ENCODE measurements at regions not wholly inside any gene's neighbourhood (a gene's known extent, or its start where the extent isn't known, plus 50 kb on each side); places are given as distances from the start of the nearest gene placed in this dataset.

GRCh38 chr17:33895491-33895890 is 359.6 kb upstream of the CCL2 start:
- 57 to 71% (median 70%) methylated on average over 3 of the region's 3 CpGs for WGBS, 4 donors
- intact Hi-C loops (cut with DNase I) = no loop called here

DNA sequence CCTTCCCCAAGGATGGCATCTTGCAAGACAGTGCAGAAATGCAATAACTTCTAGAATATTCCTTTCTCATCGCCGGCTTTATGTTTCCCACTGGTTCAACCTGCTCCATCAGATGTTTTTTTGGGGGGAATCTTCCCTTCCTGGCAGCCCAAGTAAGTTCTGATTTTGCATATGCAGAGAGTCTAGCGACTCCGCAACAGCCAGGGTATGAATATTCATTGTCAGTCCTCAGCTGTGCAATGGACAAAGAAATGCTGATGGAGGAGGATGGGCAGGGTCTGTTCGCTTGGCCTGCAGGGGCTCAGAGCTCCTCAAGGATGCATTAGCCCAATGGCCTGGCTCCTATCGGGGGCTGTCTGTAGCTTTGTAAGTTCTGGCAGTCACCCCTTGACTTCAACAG is 358.8 kb upstream of the CCL2 start:
- TF ChIP-seq POLR2A (IDR thresholded peaks at IDR 0.05) (no peak), CTCF (IDR thresholded peaks at IDR 0.05) (no peak)
- no peak for DNase-seq
- Histone ChIP-seq H3K36me3 (replicated peaks in 1 of 2) (no peaks in the 10 kb centered on the region), H3K27me3 (no peaks in the 10 kb centered on the region), H3K4me1 (replicated peaks in 1 of 2) (no peaks in the 10 kb centered on the region), H3K9me3 (replicated peaks in 1 of 3) (no peaks in the 10 kb centered on the region), H3K27ac (no peak overlapping the region), H3K4me3 (no peak overlapping the region)
- WGBS, 4 donors = 59 to 67% (median 66%) methylated on average over 6 of the region's 6 CpGs
- intact Hi-C loops (cut with DNase I) = no loop called here

More at GRCh38 chr17:33895491-33895890, 359.6 kb upstream of the CCL2 start:
- H3K27me3 ChIP-seq = no peaks in the 10 kb centered on the region
- no peak for TF ChIP-seq POLR2A (IDR thresholded peaks at IDR 0.05)
- no peak for TF ChIP-seq CTCF (IDR thresholded peaks at IDR 0.05)
- H3K9me3 ChIP-seq (replicated peaks in 1 of 3) = no peaks in the 10 kb centered on the region
- no peaks in the 10 kb centered on the region for H3K4me1 ChIP-seq (replicated peaks in 1 of 2)
- no peak overlapping the region for H3K4me3 ChIP-seq
- DNase-seq = no peak
- H3K27ac ChIP-seq = no peak overlapping the region
- H3K36me3 ChIP-seq (replicated peaks in 1 of 2) = no peaks in the 10 kb centered on the region

DNA sequence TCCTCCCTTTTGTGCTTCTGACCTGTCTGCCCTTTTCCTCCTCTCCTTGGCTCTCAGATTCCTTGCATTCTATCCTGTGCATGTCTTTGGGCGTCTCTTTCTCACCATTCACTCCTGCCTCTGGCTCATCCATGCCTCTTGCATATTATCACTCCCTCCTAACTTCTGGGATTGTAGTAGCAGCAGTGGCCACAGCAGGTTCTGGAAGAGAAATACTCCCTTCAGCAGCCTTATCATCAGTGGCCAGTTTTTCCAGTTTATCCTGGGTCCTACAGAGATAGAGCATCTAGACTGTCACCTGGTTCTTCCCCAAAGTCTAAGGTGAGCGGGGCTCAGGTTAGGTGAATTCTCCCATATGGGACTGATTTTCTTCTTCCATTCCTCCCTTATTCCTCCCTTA is 354.0 kb upstream of the CCL2 start:
- Histone ChIP-seq H3K27me3 (no peaks in the 10 kb centered on the region), H3K9me3 (replicated peaks in 1 of 3) (no peaks in the 10 kb centered on the region), H3K4me1 (replicated peaks in 1 of 2) (no peaks in the 10 kb centered on the region), H3K27ac (no peak overlapping the region), H3K36me3 (replicated peaks in 1 of 2) (no peaks in the 10 kb centered on the region), H3K4me3 (no peak overlapping the region)
- DNase-seq = no peak
- intact Hi-C loops (cut with DNase I) = no loop called here
- 71 to 75% (median 73%) methylated on average over 2 of the region's 2 CpGs for WGBS, 4 donors
- TF ChIP-seq POLR2A (IDR thresholded peaks at IDR 0.05) = no peak
- no peak for TF ChIP-seq CTCF (IDR thresholded peaks at IDR 0.05)

DNA sequence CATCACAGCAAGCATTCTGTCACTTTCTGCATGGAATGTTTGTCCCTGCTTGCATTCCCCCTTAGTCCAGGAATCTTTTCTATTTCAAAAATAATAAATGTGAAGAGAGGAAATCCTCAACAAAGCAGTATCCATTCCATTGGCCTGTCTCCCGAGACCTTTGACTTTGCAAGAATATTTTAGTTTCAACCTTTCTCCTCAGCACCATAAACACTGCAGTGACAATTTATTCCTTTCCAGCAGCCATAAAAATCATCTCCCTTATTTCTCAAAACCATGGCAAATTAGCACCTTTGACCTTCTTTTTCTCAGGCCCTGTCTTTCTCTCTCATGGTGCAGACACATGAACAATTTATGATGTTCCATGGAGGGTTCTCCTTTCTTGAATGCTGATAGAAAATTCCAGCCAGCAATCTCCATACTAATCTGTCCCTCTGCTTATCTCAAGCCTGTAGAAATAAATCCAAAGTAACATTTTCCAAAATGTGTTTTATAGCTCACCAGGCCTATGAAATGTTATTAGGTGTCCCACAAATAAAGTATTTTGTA is 352.1 kb upstream of the CCL2 start:
- WGBS, 4 donors = 50 to 67% (median 55%) methylated on average over 1 of the region's 1 CpG
- H3K9me3 ChIP-seq (replicated peaks in 1 of 3) = no peaks in the 10 kb centered on the region
- no peaks in the 10 kb centered on the region for H3K36me3 ChIP-seq (replicated peaks in 1 of 2)
- intact Hi-C loops (cut with DNase I) = no loop called here
- H3K4me3 ChIP-seq = no peak overlapping the region
- TF ChIP-seq POLR2A (IDR thresholded peaks at IDR 0.05) = no peak
- no peak for TF ChIP-seq CTCF (IDR thresholded peaks at IDR 0.05)
- no peaks in the 10 kb centered on the region for H3K4me1 ChIP-seq (replicated peaks in 1 of 2)
- no peak for DNase-seq
- no peak overlapping the region for H3K27ac ChIP-seq
- H3K27me3 ChIP-seq = no peaks in the 10 kb centered on the region
